ENCODE measurements at regions not wholly inside any gene's neighbourhood (a gene's known extent, or its start where the extent isn't known, plus 50 kb on each side); places are given as distances from the start of the nearest gene placed in this dataset.

GRCh38 chr9:118882684-118883083 lies 486.6 kb downstream of the BRINP1 start:
- H3K4me1 Mint-ChIP-seq, result no peaks in the 10 kb centered on the region

GRCh38 chr9:118883411-118883810 lies 485.8 kb downstream of the BRINP1 start:
- CTCF ChIA-PET, result no interaction called here
- no peaks in the 10 kb centered on the region for H3K4me1 Mint-ChIP-seq
- H3K27me3 Mint-ChIP-seq, result no peaks in the 10 kb centered on the region

More at GRCh38 chr9:118882684-118883083, 486.6 kb downstream of the BRINP1 start:
- Mint-ChIP-seq H3K27ac (no peak overlapping the region), H3K36me3 (no peaks in the 10 kb centered on the region), H3K4me3 (no peak overlapping the region), H3K9me3 (peaks cover 2% of the 10 kb centered on the region), H3K27me3 (no peaks in the 10 kb centered on the region)
- DNase-seq, result no peak
- CTCF ChIA-PET, result no interaction called here

GRCh38 chr9:118891213-118891612 lies 478.0 kb downstream of the BRINP1 start:
- Mint-ChIP-seq H3K27ac (no peak overlapping the region), H3K27me3 (no peaks in the 10 kb centered on the region), H3K36me3 (no peaks in the 10 kb centered on the region), H3K4me3 (no peak overlapping the region), H3K4me1 (no peaks in the 10 kb centered on the region), H3K9me3 (peaks cover 6% of the 10 kb centered on the region)
- DNase-seq, result no peak
- CTCF ChIA-PET, result no interaction called here

More at GRCh38 chr9:118883411-118883810, 485.8 kb downstream of the BRINP1 start:
- no peak overlapping the region for H3K27ac Mint-ChIP-seq
- no peak for DNase-seq
- peaks cover 2% of the 10 kb centered on the region for H3K9me3 Mint-ChIP-seq
- no peaks in the 10 kb centered on the region for H3K36me3 Mint-ChIP-seq
- H3K4me3 Mint-ChIP-seq, result no peak overlapping the region

GRCh38 chr9:118896324-118897000 lies 472.8 kb downstream of the BRINP1 start:
- Mint-ChIP-seq H3K4me3 (no peak overlapping the region), H3K27me3 (no peaks in the 10 kb centered on the region), H3K36me3 (no peaks in the 10 kb centered on the region), H3K9me3 (no peaks in the 10 kb centered on the region), H3K27ac (no peak overlapping the region), H3K4me1 (no peaks in the 10 kb centered on the region)
- no peak for DNase-seq
- CTCF ChIA-PET, result no interaction called here

GRCh38 chr9:118918180-118918579 lies 451.1 kb downstream of the BRINP1 start:
- Mint-ChIP-seq H3K36me3 (no peaks in the 10 kb centered on the region), H3K9me3 (no peaks in the 10 kb centered on the region), H3K4me1 (no peaks in the 10 kb centered on the region), H3K27me3 (no peaks in the 10 kb centered on the region), H3K4me3 (no peak overlapping the region), H3K27ac (no peak overlapping the region)
- no peak for DNase-seq
- CTCF ChIA-PET, result no interaction called here

- DNase-seq, result no peak
- Mint-ChIP-seq H3K36me3 (no peaks in the 10 kb centered on the region), H3K27me3 (no peaks in the 10 kb centered on the region), H3K9me3 (no peaks in the 10 kb centered on the region), H3K27ac (no peak overlapping the region), H3K4me1 (no peaks in the 10 kb centered on the region), H3K4me3 (no peak overlapping the region)
- CTCF ChIA-PET, result no interaction called here
These were observed 440.5 kb downstream of the BRINP1 start for GRCh38 chr9:118928722-118929121.

- no peaks in the 10 kb centered on the region for H3K36me3 Mint-ChIP-seq
- H3K27me3 Mint-ChIP-seq, result no peaks in the 10 kb centered on the region
- no peaks in the 10 kb centered on the region for H3K9me3 Mint-ChIP-seq
- no peak overlapping the region for H3K4me3 Mint-ChIP-seq
- CTCF ChIA-PET, result no interaction called here
- no peak for DNase-seq
- no peaks in the 10 kb centered on the region for H3K4me1 Mint-ChIP-seq
- H3K27ac Mint-ChIP-seq, result no peak overlapping the region
These were observed 439.9 kb downstream of the BRINP1 start for GRCh38 chr9:118929287-118929686.

GRCh38 chr9:118931941-118932340 lies 437.3 kb downstream of the BRINP1 start:
- Mint-ChIP-seq H3K4me1 (no peaks in the 10 kb centered on the region), H3K4me3 (no peak overlapping the region), H3K36me3 (no peaks in the 10 kb centered on the region), H3K27ac (no peak overlapping the region), H3K9me3 (peaks cover 2% of the 10 kb centered on the region), H3K27me3 (no peaks in the 10 kb centered on the region)
- DNase-seq, result no peak
- CTCF ChIA-PET, result no interaction called here

- no peaks in the 10 kb centered on the region for H3K27me3 Mint-ChIP-seq
- peaks cover 8% of the 10 kb centered on the region for H3K9me3 Mint-ChIP-seq
- no peaks in the 10 kb centered on the region for H3K4me1 Mint-ChIP-seq
- H3K4me3 Mint-ChIP-seq, result no peak overlapping the region
- no peaks in the 10 kb centered on the region for H3K36me3 Mint-ChIP-seq
- CTCF ChIA-PET, result no interaction called here
- H3K27ac Mint-ChIP-seq, result no peak overlapping the region
- no peak for DNase-seq
These were observed 430.7 kb downstream of the BRINP1 start for GRCh38 chr9:118938581-118938980.

- DNase-seq, result no peak
- no peaks in the 10 kb centered on the region for H3K36me3 Mint-ChIP-seq
These were observed 428.8 kb downstream of the BRINP1 start for GRCh38 chr9:118940473-118940872.

GRCh38 chr9:118946669-118947068 lies 422.6 kb downstream of the BRINP1 start:
- no peaks in the 10 kb centered on the region for H3K4me1 Mint-ChIP-seq
- DNase-seq, result no peak
- no peak overlapping the region for H3K27ac Mint-ChIP-seq
- H3K27me3 Mint-ChIP-seq, result no peaks in the 10 kb centered on the region
- no peak overlapping the region for H3K4me3 Mint-ChIP-seq
- CTCF ChIA-PET, result no interaction called here
- no peaks in the 10 kb centered on the region for H3K36me3 Mint-ChIP-seq
- peaks cover 2% of the 10 kb centered on the region for H3K9me3 Mint-ChIP-seq

More at GRCh38 chr9:118940473-118940872, 428.8 kb downstream of the BRINP1 start:
- Mint-ChIP-seq H3K27me3 (no peaks in the 10 kb centered on the region), H3K9me3 (peaks cover 6% of the 10 kb centered on the region), H3K4me1 (no peaks in the 10 kb centered on the region), H3K27ac (no peak overlapping the region), H3K4me3 (no peak overlapping the region)
- CTCF ChIA-PET, result no interaction called here

- H3K9me3 Mint-ChIP-seq, result peaks cover 2% of the 10 kb centered on the region
- H3K27me3 Mint-ChIP-seq, result no peaks in the 10 kb centered on the region
- DNase-seq, result no peak
- no peaks in the 10 kb centered on the region for H3K4me1 Mint-ChIP-seq
- no peak overlapping the region for H3K27ac Mint-ChIP-seq
- no peaks in the 10 kb centered on the region for H3K36me3 Mint-ChIP-seq
- CTCF ChIA-PET, result no interaction called here
- no peak overlapping the region for H3K4me3 Mint-ChIP-seq
These were observed 414.4 kb downstream of the BRINP1 start for GRCh38 chr9:118954857-118955256.

- Mint-ChIP-seq H3K4me3 (no peak overlapping the region), H3K27ac (no peak overlapping the region), H3K9me3 (peaks cover 2% of the 10 kb centered on the region), H3K36me3 (no peaks in the 10 kb centered on the region), H3K4me1 (no peaks in the 10 kb centered on the region), H3K27me3 (no peaks in the 10 kb centered on the region)
- no peak for DNase-seq
- CTCF ChIA-PET, result no interaction called here
These were observed 411.6 kb downstream of the BRINP1 start for GRCh38 chr9:118957585-118957984.

GRCh38 chr9:118959366-118959765 lies 409.9 kb downstream of the BRINP1 start:
- Mint-ChIP-seq H3K36me3 (no peaks in the 10 kb centered on the region), H3K27ac (no peak overlapping the region), H3K9me3 (peaks cover 5% of the 10 kb centered on the region), H3K4me1 (no peaks in the 10 kb centered on the region), H3K27me3 (no peaks in the 10 kb centered on the region), H3K4me3 (no peak overlapping the region)
- DNase-seq, result no peak
- CTCF ChIA-PET, result no interaction called here

GRCh38 chr9:118961857-118962256 lies 407.4 kb downstream of the BRINP1 start:
- Mint-ChIP-seq H3K9me3 (peaks cover 6% of the 10 kb centered on the region), H3K4me3 (no peak overlapping the region), H3K27me3 (no peaks in the 10 kb centered on the region), H3K4me1 (no peaks in the 10 kb centered on the region), H3K36me3 (no peaks in the 10 kb centered on the region), H3K27ac (no peak overlapping the region)
- CTCF ChIA-PET, result no interaction called here
- no peak for DNase-seq

- H3K27ac Mint-ChIP-seq, result no peak overlapping the region
- H3K36me3 Mint-ChIP-seq, result no peaks in the 10 kb centered on the region
- H3K27me3 Mint-ChIP-seq, result no peaks in the 10 kb centered on the region
- H3K4me3 Mint-ChIP-seq, result no peak overlapping the region
- CTCF ChIA-PET, result no interaction called here
- peaks cover 6% of the 10 kb centered on the region for H3K9me3 Mint-ChIP-seq
- no peak for DNase-seq
- H3K4me1 Mint-ChIP-seq, result no peaks in the 10 kb centered on the region
These were observed 406.8 kb downstream of the BRINP1 start for GRCh38 chr9:118962426-118962825.
